GM19025 (cell line): ENCODE measurements at regions not wholly inside any gene's neighbourhood (a gene's known extent, or its start where the extent isn't known, plus 50 kb on each side); places are given as distances from the start of the nearest gene placed in this dataset.

Experiments used
- ATAC-seq: cut with Tn5 transposase; IDR thresholded peaks from one replicate; pipeline ENCODE4 v1.9.1; 2021; ENCODE audit warnings: mild to moderate bottlenecking, low read depth, moderate library complexity; ENCODE audit not compliant: unreplicated experiment

GRCh38 chr6:56297022-56297989 is 49.9 kb upstream of the COL21A1 start:
- no peak for ATAC-seq
